ENCODE measurements at regions not wholly inside any gene's neighbourhood (a gene's known extent, or its start where the extent isn't known, plus 50 kb on each side); places are given as distances from the start of the nearest gene placed in this dataset.
"Not testable (repeated sequence)": the region's sequence is repeated elsewhere in the genome, so short reads cannot be mapped to it uniquely, and the experiment has no call there.

GRCh38 chr4:183012879-183013729 is 86.0 kb upstream of the WWC2 start:
- H3K9ac ChIP-seq (ENCODE audit: low read depth, low read length), result no peak overlapping the region
- no peaks in the 10 kb centered on the region for H3K9me3 ChIP-seq (ENCODE audit: insufficient read depth, low read depth, low read length)
- H3K36me3 ChIP-seq (ENCODE audit: insufficient read depth, low read depth, low read length), result no peaks in the 10 kb centered on the region
- H3K4me1 ChIP-seq (ENCODE audit: insufficient read depth, low read length), result no peaks in the 10 kb centered on the region
- H3K27ac ChIP-seq (ENCODE audit: low read length), result no peak overlapping the region
- peak overlapping the region; percentile 48; the same call in 1 of the 2 replicates for H3K4me3 ChIP-seq (ENCODE audit: low read length)
- no peaks in the 10 kb centered on the region; the same call in none of the 2 replicates for H3K27me3 ChIP-seq (ENCODE audit: insufficient read depth, low read length)

GRCh38 chr4:183011213-183011907 is 87.7 kb upstream of the WWC2 start:
- H3K9me3 ChIP-seq (ENCODE audit: insufficient read depth, low read depth, low read length), result no peaks in the 10 kb centered on the region
- H3K27me3 ChIP-seq (ENCODE audit: insufficient read depth, low read length), result no peaks in the 10 kb centered on the region; the same call in none of the 2 replicates
- H3K36me3 ChIP-seq (ENCODE audit: insufficient read depth, low read depth, low read length), result no peaks in the 10 kb centered on the region
- H3K4me3 ChIP-seq (ENCODE audit: low read length), result no peak overlapping the region
- H3K27ac ChIP-seq (ENCODE audit: low read length), result no peak overlapping the region
- H3K9ac ChIP-seq (ENCODE audit: low read depth, low read length), result no peak overlapping the region
- no peaks in the 10 kb centered on the region for H3K4me1 ChIP-seq (ENCODE audit: insufficient read depth, low read length)

GRCh38 chr4:183008492-183008891 is 90.6 kb upstream of the WWC2 start:
- no peak overlapping the region for H3K4me3 ChIP-seq (ENCODE audit: low read length)
- no peak overlapping the region for H3K9ac ChIP-seq (ENCODE audit: low read depth, low read length)
- no peaks in the 10 kb centered on the region for H3K36me3 ChIP-seq (ENCODE audit: insufficient read depth, low read depth, low read length)
- no peaks in the 10 kb centered on the region for H3K9me3 ChIP-seq (ENCODE audit: insufficient read depth, low read depth, low read length)
- no peaks in the 10 kb centered on the region; the same call in none of the 2 replicates for H3K27me3 ChIP-seq (ENCODE audit: insufficient read depth, low read length)
- no peak overlapping the region for H3K27ac ChIP-seq (ENCODE audit: low read length)
- no peaks in the 10 kb centered on the region for H3K4me1 ChIP-seq (ENCODE audit: insufficient read depth, low read length)

- H3K36me3 ChIP-seq (ENCODE audit: insufficient read depth, low read depth, low read length); H3K27me3 ChIP-seq (ENCODE audit: insufficient read depth, low read length); H3K9me3 ChIP-seq (ENCODE audit: insufficient read depth, low read depth, low read length); H3K27ac ChIP-seq (ENCODE audit: low read length); H3K4me1 ChIP-seq (ENCODE audit: insufficient read depth, low read length); H3K9ac ChIP-seq (ENCODE audit: low read depth, low read length); H3K4me3 ChIP-seq (ENCODE audit: low read length): not testable (repeated sequence)
Observed at GRCh38 chr4:183004370-183004769, 87.2 kb upstream of the DCTD start.

DNA sequence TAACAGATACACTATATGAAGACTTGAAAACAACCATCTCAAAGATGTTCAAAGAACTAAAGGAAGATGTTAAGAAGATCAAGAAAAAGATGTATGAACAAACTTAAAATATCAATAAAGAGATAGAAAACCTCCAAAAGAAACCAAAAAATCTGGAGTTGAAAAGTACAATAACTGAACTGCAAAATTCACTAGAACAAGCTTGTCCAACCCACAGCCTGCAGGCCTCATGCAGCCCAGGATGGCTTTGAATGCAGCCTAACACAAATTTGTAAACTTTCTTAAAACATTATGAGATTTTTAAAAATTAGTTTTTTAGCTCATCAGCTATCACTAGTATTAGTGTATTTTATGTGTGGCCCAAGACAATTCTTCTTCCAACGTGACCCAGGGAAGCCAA is 77.0 kb upstream of the DCTD start:
- H3K4me3 ChIP-seq (ENCODE audit: low read length), result no peak overlapping the region
- no peaks in the 10 kb centered on the region for H3K36me3 ChIP-seq (ENCODE audit: insufficient read depth, low read depth, low read length)
- no peak overlapping the region for H3K9ac ChIP-seq (ENCODE audit: low read depth, low read length)
- H3K9me3 ChIP-seq (ENCODE audit: insufficient read depth, low read depth, low read length), result no peaks in the 10 kb centered on the region; the same call in 1 of the 2 replicates
- H3K4me1 ChIP-seq (ENCODE audit: insufficient read depth, low read length), result no peaks in the 10 kb centered on the region
- H3K27ac ChIP-seq (ENCODE audit: low read length), result no peak overlapping the region
- no peaks in the 10 kb centered on the region for H3K27me3 ChIP-seq (ENCODE audit: insufficient read depth, low read length)

GRCh38 chr4:182978152-182978827 is 61.1 kb upstream of the DCTD start:
- Histone ChIP-seq H3K4me1 (ENCODE audit: insufficient read depth, low read length) (no peaks in the 10 kb centered on the region), H3K27ac (ENCODE audit: low read length) (no peak overlapping the region), H3K9me3 (ENCODE audit: insufficient read depth, low read depth, low read length) (no peaks in the 10 kb centered on the region), H3K4me3 (ENCODE audit: low read length) (no peak overlapping the region), H3K36me3 (ENCODE audit: insufficient read depth, low read depth, low read length) (no peaks in the 10 kb centered on the region), H3K27me3 (ENCODE audit: insufficient read depth, low read length) (no peaks in the 10 kb centered on the region), H3K9ac (ENCODE audit: low read depth, low read length) (no peak overlapping the region)

DNA sequence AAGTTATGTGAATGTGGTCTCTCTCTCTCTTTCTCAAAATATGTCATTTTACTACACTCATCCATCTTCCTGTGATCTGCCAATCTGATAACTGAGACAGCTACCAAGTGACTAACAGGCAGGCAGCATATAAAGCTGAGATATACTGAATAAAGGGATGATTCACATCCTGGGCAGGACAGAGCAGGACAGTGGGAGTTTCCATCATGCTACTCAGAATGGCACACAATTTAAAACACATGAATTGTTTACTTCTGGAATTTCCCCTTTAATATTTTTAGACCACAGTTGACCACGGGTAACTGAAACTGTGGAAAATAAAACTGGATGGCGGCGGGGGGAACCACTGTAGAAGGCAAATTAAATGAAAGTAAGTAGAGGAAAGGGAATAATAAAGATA is 58.6 kb upstream of the DCTD start:
- Histone ChIP-seq H3K27ac (ENCODE audit: low read length) (no peak overlapping the region), H3K4me3 (ENCODE audit: low read length) (no peak overlapping the region), H3K27me3 (ENCODE audit: insufficient read depth, low read length) (no peaks in the 10 kb centered on the region), H3K9ac (ENCODE audit: low read depth, low read length) (no peak overlapping the region), H3K4me1 (ENCODE audit: insufficient read depth, low read length) (no peaks in the 10 kb centered on the region), H3K36me3 (ENCODE audit: insufficient read depth, low read depth, low read length) (no peaks in the 10 kb centered on the region), H3K9me3 (ENCODE audit: insufficient read depth, low read depth, low read length) (no peaks in the 10 kb centered on the region)

- no peaks in the 10 kb centered on the region for H3K9me3 ChIP-seq (ENCODE audit: insufficient read depth, low read depth, low read length)
- no peaks in the 10 kb centered on the region for H3K4me1 ChIP-seq (ENCODE audit: insufficient read depth, low read length)
- no peaks in the 10 kb centered on the region for H3K27me3 ChIP-seq (ENCODE audit: insufficient read depth, low read length)
Observed at GRCh38 chr4:182973941-182974340, 56.8 kb upstream of the DCTD start.

GRCh38 chr4:182973511-182973911 is 56.3 kb upstream of the DCTD start:
- H3K36me3 ChIP-seq (ENCODE audit: insufficient read depth, low read depth, low read length), result no peaks in the 10 kb centered on the region
- H3K4me3 ChIP-seq (ENCODE audit: low read length), result no peak overlapping the region
- no peak overlapping the region for H3K9ac ChIP-seq (ENCODE audit: low read depth, low read length)
- no peak overlapping the region for H3K27ac ChIP-seq (ENCODE audit: low read length)
- no peaks in the 10 kb centered on the region for H3K27me3 ChIP-seq (ENCODE audit: insufficient read depth, low read length)
- H3K9me3 ChIP-seq (ENCODE audit: insufficient read depth, low read depth, low read length), result no peaks in the 10 kb centered on the region
- H3K4me1 ChIP-seq (ENCODE audit: insufficient read depth, low read length), result no peaks in the 10 kb centered on the region

More at GRCh38 chr4:182973941-182974340, 56.8 kb upstream of the DCTD start:
- Histone ChIP-seq H3K9ac (ENCODE audit: low read depth, low read length) (no peak overlapping the region), H3K27ac (ENCODE audit: low read length) (no peak overlapping the region), H3K36me3 (ENCODE audit: insufficient read depth, low read depth, low read length) (no peaks in the 10 kb centered on the region), H3K4me3 (ENCODE audit: low read length) (no peak overlapping the region)

GRCh38 chr4:182971702-182972101 is 54.5 kb upstream of the DCTD start:
- Histone ChIP-seq H3K9ac (ENCODE audit: low read depth, low read length) (no peak overlapping the region), H3K27me3 (ENCODE audit: insufficient read depth, low read length) (no peaks in the 10 kb centered on the region), H3K9me3 (ENCODE audit: insufficient read depth, low read depth, low read length) (no peaks in the 10 kb centered on the region), H3K36me3 (ENCODE audit: insufficient read depth, low read depth, low read length) (no peaks in the 10 kb centered on the region), H3K4me1 (ENCODE audit: insufficient read depth, low read length) (no peaks in the 10 kb centered on the region), H3K4me3 (ENCODE audit: low read length) (no peak overlapping the region), H3K27ac (ENCODE audit: low read length) (no peak overlapping the region)

GRCh38 chr4:182969651-182970279 is 52.6 kb upstream of the DCTD start:
- Histone ChIP-seq H3K4me1 (ENCODE audit: insufficient read depth, low read length) (no peaks in the 10 kb centered on the region), H3K9me3 (ENCODE audit: insufficient read depth, low read depth, low read length) (no peaks in the 10 kb centered on the region), H3K27ac (ENCODE audit: low read length) (no peak overlapping the region), H3K9ac (ENCODE audit: low read depth, low read length) (no peak overlapping the region), H3K36me3 (ENCODE audit: insufficient read depth, low read depth, low read length) (no peaks in the 10 kb centered on the region), H3K27me3 (ENCODE audit: insufficient read depth, low read length) (no peaks in the 10 kb centered on the region), H3K4me3 (ENCODE audit: low read length) (no peak overlapping the region)
